NB4 (cell line): ENCODE measurements at regions not wholly inside any gene's neighbourhood (a gene's known extent, or its start where the extent isn't known, plus 50 kb on each side); places are given as distances from the start of the nearest gene placed in this dataset.

ENCODE experiments used
- MYC ChIP-seq: IDR thresholded peaks from 2 replicates; pipeline ENCODE4 v1.6.1; 2011; ENCODE audit warnings: low read depth, low read length
- POLR2A ChIP-seq: IDR thresholded peaks from 2 replicates; pipeline ENCODE4 v1.6.1; 2011; ENCODE audit warnings: mild to moderate bottlenecking; ENCODE audit not compliant: insufficient read length; ENCODE audit errors: extremely low read depth
- TF ChIP-seq, protein P1 (sequence below): IDR thresholded peaks from one replicate; pipeline ENCODE4 v1.5.1; 2012; ENCODE audit warnings: low read depth, low read length

DNA sequence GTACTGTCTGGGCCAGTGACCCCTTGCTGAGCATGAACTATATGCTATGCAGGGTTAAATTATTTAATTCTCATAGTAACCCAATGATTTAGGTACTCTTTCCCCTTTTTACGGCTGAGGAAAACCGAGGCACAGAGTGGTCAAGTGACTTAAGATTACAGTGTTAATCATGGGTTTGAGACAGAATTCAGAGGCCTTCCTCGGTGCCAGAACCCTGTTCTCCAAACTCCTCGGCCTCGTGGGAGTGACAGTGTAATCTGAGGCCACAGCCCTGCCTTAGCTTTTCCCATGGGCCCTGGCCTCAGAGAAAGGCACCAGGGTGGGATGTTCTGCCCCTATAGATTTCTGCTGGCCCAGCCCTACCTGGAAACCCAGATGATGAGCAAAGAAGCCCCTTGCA lies 86.4 kb upstream of the ZNF648 start:
- TF ChIP-seq, protein P1, sequence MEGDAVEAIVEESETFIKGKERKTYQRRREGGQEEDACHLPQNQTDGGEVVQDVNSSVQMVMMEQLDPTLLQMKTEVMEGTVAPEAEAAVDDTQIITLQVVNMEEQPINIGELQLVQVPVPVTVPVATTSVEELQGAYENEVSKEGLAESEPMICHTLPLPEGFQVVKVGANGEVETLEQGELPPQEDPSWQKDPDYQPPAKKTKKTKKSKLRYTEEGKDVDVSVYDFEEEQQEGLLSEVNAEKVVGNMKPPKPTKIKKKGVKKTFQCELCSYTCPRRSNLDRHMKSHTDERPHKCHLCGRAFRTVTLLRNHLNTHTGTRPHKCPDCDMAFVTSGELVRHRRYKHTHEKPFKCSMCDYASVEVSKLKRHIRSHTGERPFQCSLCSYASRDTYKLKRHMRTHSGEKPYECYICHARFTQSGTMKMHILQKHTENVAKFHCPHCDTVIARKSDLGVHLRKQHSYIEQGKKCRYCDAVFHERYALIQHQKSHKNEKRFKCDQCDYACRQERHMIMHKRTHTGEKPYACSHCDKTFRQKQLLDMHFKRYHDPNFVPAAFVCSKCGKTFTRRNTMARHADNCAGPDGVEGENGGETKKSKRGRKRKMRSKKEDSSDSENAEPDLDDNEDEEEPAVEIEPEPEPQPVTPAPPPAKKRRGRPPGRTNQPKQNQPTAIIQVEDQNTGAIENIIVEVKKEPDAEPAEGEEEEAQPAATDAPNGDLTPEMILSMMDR, result no peak
- no peak for TF ChIP-seq POLR2A
- no peak for TF ChIP-seq MYC
